ENCODE measurements at regions not wholly inside any gene's neighbourhood (a gene's known extent, or its start where the extent isn't known, plus 50 kb on each side); places are given as distances from the start of the nearest gene placed in this dataset.

DNA sequence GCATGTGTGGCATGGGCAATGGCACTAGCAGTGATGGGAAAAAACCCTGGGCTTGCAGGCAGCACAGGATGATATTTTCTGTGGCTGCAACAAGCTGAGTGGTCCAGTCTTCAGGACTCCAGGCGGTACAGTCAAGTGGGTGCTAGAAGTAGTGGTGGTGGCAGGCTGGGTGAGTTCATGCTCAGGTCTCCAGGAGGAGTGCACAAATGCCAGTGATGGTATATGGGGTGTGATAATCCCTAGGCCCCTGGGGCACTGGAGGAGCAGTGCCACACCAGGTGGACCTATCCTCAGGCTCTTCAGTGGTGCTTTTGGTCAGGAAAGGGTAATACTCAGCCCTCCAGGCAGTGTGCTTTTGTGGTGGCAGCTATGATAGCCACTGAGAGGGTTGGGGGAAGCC lies 496.4 kb downstream of the PRR16 start:
- Histone ChIP-seq H3K27ac (ENCODE audit: low read length) (no peak overlapping the region), H3K9me3 (ENCODE audit: insufficient read depth, low read depth, low read length) (no peaks in the 10 kb centered on the region), H3K4me3 (ENCODE audit: low read length) (no peak overlapping the region), H3K4me1 (ENCODE audit: insufficient read depth, low read length) (no peaks in the 10 kb centered on the region), H3K9ac (ENCODE audit: low read depth, low read length) (no peak overlapping the region), H3K36me3 (ENCODE audit: insufficient read depth, low read depth, low read length) (no peaks in the 10 kb centered on the region), H3K27me3 (ENCODE audit: insufficient read depth, low read length) (no peaks in the 10 kb centered on the region)

DNA sequence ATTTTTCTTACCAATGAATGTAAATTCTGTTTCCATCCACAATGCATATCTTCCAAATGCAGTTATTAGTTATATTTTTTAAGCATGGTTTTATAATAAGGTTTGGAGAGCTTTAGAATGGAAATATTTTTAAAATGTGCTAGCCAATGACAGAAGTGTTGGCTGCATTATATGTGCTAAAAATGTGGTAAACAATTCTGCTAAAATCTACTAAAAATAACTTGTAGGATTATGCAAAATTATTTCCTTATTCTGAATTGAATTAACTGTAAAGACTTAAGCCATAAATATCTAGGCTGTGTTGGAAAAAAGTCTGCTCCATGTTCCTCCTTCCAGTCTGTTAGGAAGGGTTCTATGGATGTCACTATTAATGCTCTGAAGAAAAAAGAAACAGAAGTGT lies 503.3 kb downstream of the PRR16 start:
- Histone ChIP-seq H3K9me3 (ENCODE audit: insufficient read depth, low read depth, low read length) (no peaks in the 10 kb centered on the region), H3K4me3 (ENCODE audit: low read length) (no peak overlapping the region), H3K4me1 (ENCODE audit: insufficient read depth, low read length) (no peaks in the 10 kb centered on the region), H3K36me3 (ENCODE audit: insufficient read depth, low read depth, low read length) (no peaks in the 10 kb centered on the region), H3K9ac (ENCODE audit: low read depth, low read length) (no peak overlapping the region), H3K27ac (ENCODE audit: low read length) (no peak overlapping the region), H3K27me3 (ENCODE audit: insufficient read depth, low read length) (no peaks in the 10 kb centered on the region)

DNA sequence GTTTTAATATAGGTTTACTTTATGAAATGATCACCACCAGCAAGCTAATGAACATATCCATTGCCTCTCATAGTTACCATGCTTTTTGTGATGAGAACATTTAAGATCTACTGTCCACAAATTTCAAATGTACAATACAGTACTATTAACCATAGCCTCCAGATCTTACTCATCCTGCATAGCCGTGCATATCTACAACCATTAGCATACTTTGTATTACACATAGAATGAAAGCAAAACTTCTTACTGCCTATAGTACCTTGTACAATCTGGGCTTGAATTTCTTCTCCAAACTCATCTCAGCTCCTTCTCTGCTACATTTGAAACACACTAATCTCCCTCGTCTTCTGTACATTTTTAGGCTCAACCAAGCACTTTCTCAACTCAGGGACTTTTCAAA lies 510.6 kb downstream of the PRR16 start:
- Histone ChIP-seq H3K4me1 (ENCODE audit: insufficient read depth, low read length) (no peaks in the 10 kb centered on the region), H3K27me3 (ENCODE audit: insufficient read depth, low read length) (no peaks in the 10 kb centered on the region), H3K4me3 (ENCODE audit: low read length) (no peak overlapping the region), H3K27ac (ENCODE audit: low read length) (no peak overlapping the region), H3K36me3 (ENCODE audit: insufficient read depth, low read depth, low read length) (no peaks in the 10 kb centered on the region), H3K9me3 (ENCODE audit: insufficient read depth, low read depth, low read length) (no peaks in the 10 kb centered on the region), H3K9ac (ENCODE audit: low read depth, low read length) (no peak overlapping the region)

DNA sequence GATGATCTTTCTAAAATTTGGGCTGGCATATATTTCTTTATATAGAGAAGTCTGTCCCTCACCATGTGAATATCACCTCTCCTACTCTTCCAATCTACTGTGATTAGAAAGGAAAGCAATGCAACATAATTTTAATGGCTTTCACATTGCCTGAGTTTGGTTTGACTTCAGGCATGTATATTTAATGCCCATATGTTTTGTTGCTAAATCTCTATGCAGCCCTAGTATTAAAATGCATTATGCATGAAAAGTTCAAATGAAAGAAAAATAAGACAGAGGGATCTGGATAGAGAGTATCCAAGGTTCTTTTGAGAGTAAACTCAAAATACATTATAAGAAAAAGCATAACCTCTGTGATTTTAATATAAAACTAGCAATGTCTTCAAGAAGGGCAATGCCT lies 518.3 kb downstream of the PRR16 start:
- Histone ChIP-seq H3K27me3 (ENCODE audit: insufficient read depth, low read length) (no peaks in the 10 kb centered on the region), H3K9ac (ENCODE audit: low read depth, low read length) (no peak overlapping the region), H3K9me3 (ENCODE audit: insufficient read depth, low read depth, low read length) (no peaks in the 10 kb centered on the region), H3K36me3 (ENCODE audit: insufficient read depth, low read depth, low read length) (no peaks in the 10 kb centered on the region), H3K4me1 (ENCODE audit: insufficient read depth, low read length) (no peaks in the 10 kb centered on the region), H3K4me3 (ENCODE audit: low read length) (no peak overlapping the region), H3K27ac (ENCODE audit: low read length) (no peak overlapping the region)

DNA sequence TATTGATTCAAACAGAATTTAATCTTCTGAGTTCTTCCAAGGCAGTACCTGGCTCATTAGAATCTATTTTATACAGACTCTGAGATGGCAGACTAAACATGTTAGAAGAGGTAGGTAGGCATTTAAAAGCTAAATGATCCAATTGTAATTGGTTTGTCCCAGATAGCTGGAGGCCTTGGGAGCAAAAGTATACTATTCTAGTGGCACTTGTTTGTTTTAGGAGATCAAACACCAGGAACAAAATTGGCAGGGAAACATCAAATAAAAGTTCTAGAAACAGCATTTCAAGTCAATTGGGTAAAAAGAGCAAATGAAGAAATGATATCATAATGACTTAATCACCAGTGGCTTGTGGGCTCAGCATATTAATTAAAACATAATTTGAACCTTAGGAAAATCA lies 521.4 kb downstream of the PRR16 start:
- Histone ChIP-seq H3K36me3 (ENCODE audit: insufficient read depth, low read depth, low read length) (no peaks in the 10 kb centered on the region), H3K4me1 (ENCODE audit: insufficient read depth, low read length) (no peaks in the 10 kb centered on the region), H3K4me3 (ENCODE audit: low read length) (no peak overlapping the region), H3K9me3 (ENCODE audit: insufficient read depth, low read depth, low read length) (no peaks in the 10 kb centered on the region), H3K27me3 (ENCODE audit: insufficient read depth, low read length) (no peaks in the 10 kb centered on the region), H3K27ac (ENCODE audit: low read length) (no peak overlapping the region), H3K9ac (ENCODE audit: low read depth, low read length) (no peak overlapping the region)

DNA sequence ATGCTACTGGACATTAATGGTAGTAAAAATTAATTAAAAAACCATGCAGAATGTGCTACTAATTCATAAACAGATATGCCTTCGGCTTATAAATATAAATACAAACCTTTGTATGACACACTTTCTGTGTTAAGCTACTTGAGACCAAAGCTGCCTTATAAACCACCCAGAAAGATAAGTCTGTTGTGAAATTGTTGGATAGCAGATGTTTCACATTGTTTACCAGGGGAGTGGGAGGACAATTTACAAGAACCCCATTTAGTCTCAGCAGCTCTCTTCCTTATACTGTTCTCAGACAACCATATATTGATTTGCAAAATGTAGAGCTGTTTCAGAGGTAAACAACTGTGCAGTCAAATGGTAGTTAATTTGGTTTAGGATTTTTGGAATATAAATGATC lies 524.4 kb downstream of the PRR16 start:
- no peaks in the 10 kb centered on the region for H3K36me3 ChIP-seq (ENCODE audit: insufficient read depth, low read depth, low read length)
- no peaks in the 10 kb centered on the region for H3K9me3 ChIP-seq (ENCODE audit: insufficient read depth, low read depth, low read length)
- H3K4me3 ChIP-seq (ENCODE audit: low read length): no peak overlapping the region
- no peaks in the 10 kb centered on the region for H3K27me3 ChIP-seq (ENCODE audit: insufficient read depth, low read length)
- no peaks in the 10 kb centered on the region for H3K4me1 ChIP-seq (ENCODE audit: insufficient read depth, low read length)
- H3K9ac ChIP-seq (ENCODE audit: low read depth, low read length): no peak overlapping the region
- H3K27ac ChIP-seq (ENCODE audit: low read length): no peak overlapping the region

DNA sequence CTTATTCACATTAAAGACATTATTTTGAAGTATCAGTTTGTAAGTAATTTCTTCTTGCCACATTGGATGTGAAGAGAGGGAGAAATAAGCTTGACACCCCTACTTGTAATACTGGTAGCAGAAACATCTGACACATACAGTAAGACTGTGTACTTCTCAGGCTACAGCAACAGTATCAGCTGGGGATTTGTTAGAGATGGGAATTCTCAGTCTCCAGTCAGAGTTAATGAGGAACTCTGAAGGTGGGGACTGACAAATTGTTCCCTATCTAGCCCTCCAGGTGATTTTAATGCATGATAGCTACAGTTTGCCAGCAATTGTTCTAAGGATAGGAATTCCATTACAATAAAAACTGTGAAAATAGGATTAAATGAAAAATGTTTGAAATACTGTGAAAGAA lies 524.8 kb downstream of the PRR16 start:
- no peaks in the 10 kb centered on the region for H3K27me3 ChIP-seq (ENCODE audit: insufficient read depth, low read length)
- H3K9me3 ChIP-seq (ENCODE audit: insufficient read depth, low read depth, low read length): no peaks in the 10 kb centered on the region
- H3K36me3 ChIP-seq (ENCODE audit: insufficient read depth, low read depth, low read length): no peaks in the 10 kb centered on the region
- no peaks in the 10 kb centered on the region for H3K4me1 ChIP-seq (ENCODE audit: insufficient read depth, low read length)
- no peak overlapping the region for H3K4me3 ChIP-seq (ENCODE audit: low read length)
- H3K27ac ChIP-seq (ENCODE audit: low read length): no peak overlapping the region
- no peak overlapping the region for H3K9ac ChIP-seq (ENCODE audit: low read depth, low read length)

DNA sequence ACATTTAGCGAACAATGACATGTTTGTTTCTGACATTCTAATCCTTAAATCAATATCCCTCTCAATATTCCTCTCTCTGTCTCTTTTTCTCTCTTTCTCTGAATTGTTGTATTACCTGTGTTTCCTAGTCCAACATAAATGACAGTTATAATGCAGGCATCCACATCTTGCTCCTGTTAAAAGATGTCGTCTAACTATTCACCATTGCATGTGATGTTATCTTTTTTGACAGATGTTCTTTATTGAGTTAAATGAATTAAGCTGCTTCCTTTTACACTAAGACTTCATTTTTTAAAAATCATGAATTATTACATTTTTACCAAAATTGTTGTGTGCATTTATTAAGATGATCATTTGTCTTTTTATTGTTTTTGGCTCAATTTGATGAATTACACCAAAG lies 527.5 kb downstream of the PRR16 start:
- H3K27me3 ChIP-seq (ENCODE audit: insufficient read depth, low read length): no peaks in the 10 kb centered on the region
- H3K27ac ChIP-seq (ENCODE audit: low read length): no peak overlapping the region
- no peaks in the 10 kb centered on the region for H3K36me3 ChIP-seq (ENCODE audit: insufficient read depth, low read depth, low read length)
- H3K9me3 ChIP-seq (ENCODE audit: insufficient read depth, low read depth, low read length): no peaks in the 10 kb centered on the region
- H3K4me1 ChIP-seq (ENCODE audit: insufficient read depth, low read length): no peaks in the 10 kb centered on the region
- no peak overlapping the region for H3K4me3 ChIP-seq (ENCODE audit: low read length)
- H3K9ac ChIP-seq (ENCODE audit: low read depth, low read length): no peak overlapping the region

DNA sequence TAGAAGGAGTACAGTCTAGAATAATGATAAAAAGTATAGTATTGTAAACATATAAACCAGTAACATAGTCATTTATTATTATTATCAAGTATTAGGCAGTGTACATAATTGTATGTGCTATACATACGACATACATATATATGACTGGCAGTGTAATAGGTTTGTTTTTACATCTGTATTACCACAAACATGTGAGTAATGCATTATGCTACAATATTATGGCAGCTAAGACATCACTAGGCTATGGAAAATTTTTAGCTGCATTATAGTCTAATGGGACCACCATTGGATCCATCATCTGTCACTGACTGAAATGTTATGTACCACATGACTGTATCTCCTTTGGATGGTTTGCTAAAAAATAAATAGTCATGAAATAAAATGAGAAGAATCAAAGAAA lies 530.0 kb downstream of the PRR16 start:
- Histone ChIP-seq H3K27me3 (ENCODE audit: insufficient read depth, low read length) (no peaks in the 10 kb centered on the region), H3K9ac (ENCODE audit: low read depth, low read length) (no peak overlapping the region), H3K27ac (ENCODE audit: low read length) (no peak overlapping the region), H3K36me3 (ENCODE audit: insufficient read depth, low read depth, low read length) (no peaks in the 10 kb centered on the region), H3K9me3 (ENCODE audit: insufficient read depth, low read depth, low read length) (no peaks in the 10 kb centered on the region), H3K4me3 (ENCODE audit: low read length) (no peak overlapping the region), H3K4me1 (ENCODE audit: insufficient read depth, low read length) (no peaks in the 10 kb centered on the region)

DNA sequence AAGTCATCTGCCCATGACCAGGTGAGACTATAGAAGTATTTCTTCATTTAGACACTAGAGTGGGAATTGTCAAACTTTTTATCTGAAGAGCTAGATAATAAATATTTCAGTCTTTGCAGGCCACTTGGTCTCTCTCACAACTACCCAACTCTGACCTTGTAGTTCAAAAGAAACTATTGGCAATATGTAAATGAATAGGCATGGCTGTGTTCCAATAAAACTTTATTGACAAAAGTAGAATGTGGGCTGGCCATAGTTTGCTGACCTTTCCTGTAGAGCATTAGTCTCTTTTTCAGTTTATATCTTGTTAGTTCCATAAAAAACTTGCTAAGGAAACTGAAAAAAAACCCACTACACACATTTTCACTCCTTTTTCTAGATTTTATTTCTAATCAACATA lies 535.5 kb downstream of the PRR16 start:
- Histone ChIP-seq H3K9ac (ENCODE audit: low read depth, low read length) (no peak overlapping the region), H3K9me3 (ENCODE audit: insufficient read depth, low read depth, low read length) (no peaks in the 10 kb centered on the region), H3K36me3 (ENCODE audit: insufficient read depth, low read depth, low read length) (no peaks in the 10 kb centered on the region), H3K27ac (ENCODE audit: low read length) (no peak overlapping the region), H3K27me3 (ENCODE audit: insufficient read depth, low read length) (no peaks in the 10 kb centered on the region), H3K4me1 (ENCODE audit: insufficient read depth, low read length) (no peaks in the 10 kb centered on the region), H3K4me3 (ENCODE audit: low read length) (no peak overlapping the region)

DNA sequence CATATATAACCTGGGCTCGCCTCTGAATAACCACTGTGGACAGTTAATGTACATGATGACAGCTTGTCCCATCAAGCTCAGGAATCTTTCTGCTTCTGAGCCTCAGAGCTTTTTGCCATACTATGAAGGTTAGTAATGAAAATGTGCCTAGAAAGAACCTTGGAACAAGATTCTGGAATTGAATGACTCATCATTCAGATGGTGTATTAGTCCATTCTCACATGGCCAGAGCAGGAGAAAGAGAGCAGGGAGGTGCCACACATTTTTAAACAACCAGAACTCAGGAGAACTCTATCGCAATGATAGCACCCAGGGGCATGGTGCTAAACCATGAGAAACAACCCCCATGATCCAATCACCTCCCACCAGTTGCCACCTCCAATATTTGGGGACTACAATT lies 542.1 kb downstream of the PRR16 start:
- Histone ChIP-seq H3K9me3 (ENCODE audit: insufficient read depth, low read depth, low read length) (no peaks in the 10 kb centered on the region), H3K27ac (ENCODE audit: low read length) (no peak overlapping the region), H3K4me1 (ENCODE audit: insufficient read depth, low read length) (no peaks in the 10 kb centered on the region), H3K36me3 (ENCODE audit: insufficient read depth, low read depth, low read length) (no peaks in the 10 kb centered on the region), H3K4me3 (ENCODE audit: low read length) (no peak overlapping the region), H3K27me3 (ENCODE audit: insufficient read depth, low read length) (no peaks in the 10 kb centered on the region), H3K9ac (ENCODE audit: low read depth, low read length) (no peak overlapping the region)

DNA sequence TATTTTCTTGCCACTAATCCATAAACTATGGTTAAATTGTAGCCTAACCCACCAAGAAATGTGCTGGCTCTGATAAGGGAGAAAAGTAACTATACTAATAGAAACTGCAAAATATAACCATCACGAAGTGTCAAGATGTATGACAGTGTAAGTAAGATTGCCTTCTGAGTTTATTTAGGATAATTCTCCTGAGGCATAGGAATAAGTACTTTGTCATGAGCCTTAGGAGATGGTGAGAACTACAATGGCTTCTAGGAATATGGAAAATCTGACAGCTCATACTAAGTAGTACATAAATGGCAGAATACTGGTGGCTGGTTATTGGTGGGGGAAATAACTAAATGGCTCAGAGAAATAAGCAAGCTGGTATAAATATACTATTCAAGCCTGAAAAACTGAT lies 543.9 kb downstream of the PRR16 start:
- Histone ChIP-seq H3K9me3 (ENCODE audit: insufficient read depth, low read depth, low read length) (no peaks in the 10 kb centered on the region), H3K27me3 (ENCODE audit: insufficient read depth, low read length) (no peaks in the 10 kb centered on the region), H3K4me1 (ENCODE audit: insufficient read depth, low read length) (no peaks in the 10 kb centered on the region), H3K4me3 (ENCODE audit: low read length) (no peak overlapping the region), H3K9ac (ENCODE audit: low read depth, low read length) (no peak overlapping the region), H3K36me3 (ENCODE audit: insufficient read depth, low read depth, low read length) (no peaks in the 10 kb centered on the region), H3K27ac (ENCODE audit: low read length) (no peak overlapping the region)

DNA sequence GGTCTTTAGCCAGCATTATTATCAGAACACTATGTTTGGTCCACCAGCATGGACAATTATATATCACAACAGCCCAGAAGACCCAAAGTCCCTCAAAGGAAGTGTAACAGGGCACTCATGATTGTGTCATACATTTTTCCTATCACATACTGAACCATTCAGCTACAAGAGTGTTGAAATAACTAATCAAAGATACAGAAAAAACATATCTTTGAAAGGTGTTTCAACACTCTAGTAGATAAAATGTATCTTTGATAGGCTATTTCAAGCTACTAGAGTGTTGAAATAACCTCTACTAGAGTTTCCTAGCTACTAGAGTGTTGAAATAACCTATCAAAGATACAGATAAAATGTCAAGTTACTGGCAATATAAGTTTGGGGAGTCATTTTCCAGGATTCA lies 545.0 kb downstream of the PRR16 start:
- Histone ChIP-seq H3K27ac (ENCODE audit: low read length) (no peak overlapping the region), H3K4me3 (ENCODE audit: low read length) (no peak overlapping the region), H3K9ac (ENCODE audit: low read depth, low read length) (no peak overlapping the region), H3K36me3 (ENCODE audit: insufficient read depth, low read depth, low read length) (no peaks in the 10 kb centered on the region), H3K9me3 (ENCODE audit: insufficient read depth, low read depth, low read length) (no peaks in the 10 kb centered on the region), H3K4me1 (ENCODE audit: insufficient read depth, low read length) (no peaks in the 10 kb centered on the region), H3K27me3 (ENCODE audit: insufficient read depth, low read length) (no peaks in the 10 kb centered on the region)
